HL-60 (cell line): ENCODE measurements at regions not wholly inside any gene's neighbourhood (a gene's known extent, or its start where the extent isn't known, plus 50 kb on each side); places are given as distances from the start of the nearest gene placed in this dataset.

Experiments used
- DNase-seq, 2 experiments: peaks; one replicate each; pipeline ENCODE4 v3.0.0-alpha.2; 2010 to 2020; ENCODE audit warnings: low read depth in 1 of 2, low spot score in 1 of 2
- H3K27ac ChIP-seq: fragments of 250-450 bp; sonication (Bioruptor Pico); replicated peaks from 2 replicates; pipeline ENCODE4 v1.5.1; 2020; ENCODE audit warnings: mild to moderate bottlenecking, moderate library complexity
- H3K27me3 ChIP-seq: fragments of 250-450 bp; sonication (Bioruptor Pico); 2 replicates; pipeline ENCODE4 v1.5.1; 2021; ENCODE audit warnings: mild to moderate bottlenecking, moderate library complexity; ENCODE audit not compliant: insufficient read depth, poor library complexity, severe bottlenecking
- H3K4me3 ChIP-seq: replicated peaks from 2 replicates; pipeline ENCODE4 v1.5.1; 2011; ENCODE audit warnings: mild to moderate bottlenecking, control low read depth, low read length; ENCODE audit not compliant: insufficient read depth
- GABPA ChIP-seq: IDR thresholded peaks from 2 replicates; pipeline ENCODE4 v1.6.1; 2012; ENCODE audit warnings: low read depth
- POLR2AphosphoS5 ChIP-seq: IDR thresholded peaks from 2 replicates; pipeline ENCODE4 v1.6.1; 2012; ENCODE audit warnings: low read depth
- SPI1 ChIP-seq: IDR thresholded peaks from 2 replicates; pipeline ENCODE4 v1.6.1; 2012; ENCODE audit warnings: low read depth, mild to moderate bottlenecking, borderline replicate concordance
- TF ChIP-seq, protein P1 (sequence below): IDR thresholded peaks from 2 replicates; pipeline ENCODE4 v1.6.1; 2012; ENCODE audit warnings: low read depth; ENCODE audit not compliant: insufficient replicate concordance
- TF ChIP-seq, protein P2 (sequence below): IDR thresholded peaks from one replicate; pipeline ENCODE4 v1.5.1; 2011; ENCODE audit warnings: low read length, control low read depth, inconsistent platforms; ENCODE audit not compliant: insufficient read depth

GRCh38 chrX:141989134-141989533 is 85.4 kb downstream of the MAGEC1 start:
- Histone ChIP-seq H3K27ac (no peak overlapping the region), H3K27me3 (no peaks in the 10 kb centered on the region)
- TF ChIP-seq SPI1 = no peak
- TF ChIP-seq POLR2AphosphoS5 = no peak
- TF ChIP-seq GABPA = no peak
- TF ChIP-seq, protein P1, sequence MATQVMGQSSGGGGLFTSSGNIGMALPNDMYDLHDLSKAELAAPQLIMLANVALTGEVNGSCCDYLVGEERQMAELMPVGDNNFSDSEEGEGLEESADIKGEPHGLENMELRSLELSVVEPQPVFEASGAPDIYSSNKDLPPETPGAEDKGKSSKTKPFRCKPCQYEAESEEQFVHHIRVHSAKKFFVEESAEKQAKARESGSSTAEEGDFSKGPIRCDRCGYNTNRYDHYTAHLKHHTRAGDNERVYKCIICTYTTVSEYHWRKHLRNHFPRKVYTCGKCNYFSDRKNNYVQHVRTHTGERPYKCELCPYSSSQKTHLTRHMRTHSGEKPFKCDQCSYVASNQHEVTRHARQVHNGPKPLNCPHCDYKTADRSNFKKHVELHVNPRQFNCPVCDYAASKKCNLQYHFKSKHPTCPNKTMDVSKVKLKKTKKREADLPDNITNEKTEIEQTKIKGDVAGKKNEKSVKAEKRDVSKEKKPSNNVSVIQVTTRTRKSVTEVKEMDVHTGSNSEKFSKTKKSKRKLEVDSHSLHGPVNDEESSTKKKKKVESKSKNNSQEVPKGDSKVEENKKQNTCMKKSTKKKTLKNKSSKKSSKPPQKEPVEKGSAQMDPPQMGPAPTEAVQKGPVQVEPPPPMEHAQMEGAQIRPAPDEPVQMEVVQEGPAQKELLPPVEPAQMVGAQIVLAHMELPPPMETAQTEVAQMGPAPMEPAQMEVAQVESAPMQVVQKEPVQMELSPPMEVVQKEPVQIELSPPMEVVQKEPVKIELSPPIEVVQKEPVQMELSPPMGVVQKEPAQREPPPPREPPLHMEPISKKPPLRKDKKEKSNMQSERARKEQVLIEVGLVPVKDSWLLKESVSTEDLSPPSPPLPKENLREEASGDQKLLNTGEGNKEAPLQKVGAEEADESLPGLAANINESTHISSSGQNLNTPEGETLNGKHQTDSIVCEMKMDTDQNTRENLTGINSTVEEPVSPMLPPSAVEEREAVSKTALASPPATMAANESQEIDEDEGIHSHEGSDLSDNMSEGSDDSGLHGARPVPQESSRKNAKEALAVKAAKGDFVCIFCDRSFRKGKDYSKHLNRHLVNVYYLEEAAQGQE = no peak
- TF ChIP-seq, protein P2, sequence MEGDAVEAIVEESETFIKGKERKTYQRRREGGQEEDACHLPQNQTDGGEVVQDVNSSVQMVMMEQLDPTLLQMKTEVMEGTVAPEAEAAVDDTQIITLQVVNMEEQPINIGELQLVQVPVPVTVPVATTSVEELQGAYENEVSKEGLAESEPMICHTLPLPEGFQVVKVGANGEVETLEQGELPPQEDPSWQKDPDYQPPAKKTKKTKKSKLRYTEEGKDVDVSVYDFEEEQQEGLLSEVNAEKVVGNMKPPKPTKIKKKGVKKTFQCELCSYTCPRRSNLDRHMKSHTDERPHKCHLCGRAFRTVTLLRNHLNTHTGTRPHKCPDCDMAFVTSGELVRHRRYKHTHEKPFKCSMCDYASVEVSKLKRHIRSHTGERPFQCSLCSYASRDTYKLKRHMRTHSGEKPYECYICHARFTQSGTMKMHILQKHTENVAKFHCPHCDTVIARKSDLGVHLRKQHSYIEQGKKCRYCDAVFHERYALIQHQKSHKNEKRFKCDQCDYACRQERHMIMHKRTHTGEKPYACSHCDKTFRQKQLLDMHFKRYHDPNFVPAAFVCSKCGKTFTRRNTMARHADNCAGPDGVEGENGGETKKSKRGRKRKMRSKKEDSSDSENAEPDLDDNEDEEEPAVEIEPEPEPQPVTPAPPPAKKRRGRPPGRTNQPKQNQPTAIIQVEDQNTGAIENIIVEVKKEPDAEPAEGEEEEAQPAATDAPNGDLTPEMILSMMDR = no peak

GRCh38 chrX:141982296-141982695 is 78.6 kb downstream of the MAGEC1 start:
- no peak overlapping the region for H3K4me3 ChIP-seq
- no peak for DNase-seq
- H3K27ac ChIP-seq = no peak overlapping the region
- TF ChIP-seq POLR2AphosphoS5 = no peak
- no peak for TF ChIP-seq SPI1
- TF ChIP-seq, protein P2 = no peak
- no peak for TF ChIP-seq GABPA
- TF ChIP-seq, protein P1 = no peak
- H3K27me3 ChIP-seq = no peaks in the 10 kb centered on the region

More at GRCh38 chrX:141989134-141989533, 85.4 kb downstream of the MAGEC1 start:
- DNase-seq = no peak
- H3K4me3 ChIP-seq = no peak overlapping the region

- Histone ChIP-seq H3K27me3 (no peaks in the 10 kb centered on the region), H3K4me3 (no peak overlapping the region), H3K27ac (no peak overlapping the region)
- DNase-seq = no peak
- TF ChIP-seq, protein P1 = no peak
- TF ChIP-seq, protein P2 = no peak
- no peak for TF ChIP-seq SPI1
- no peak for TF ChIP-seq POLR2AphosphoS5
- TF ChIP-seq GABPA = no peak
These were observed 72.1 kb downstream of the MAGEC1 start for GRCh38 chrX:141975839-141976238.
